ENCODE measurements at regions not wholly inside any gene's neighbourhood (a gene's known extent, or its start where the extent isn't known, plus 50 kb on each side); places are given as distances from the start of the nearest gene placed in this dataset.

DNA sequence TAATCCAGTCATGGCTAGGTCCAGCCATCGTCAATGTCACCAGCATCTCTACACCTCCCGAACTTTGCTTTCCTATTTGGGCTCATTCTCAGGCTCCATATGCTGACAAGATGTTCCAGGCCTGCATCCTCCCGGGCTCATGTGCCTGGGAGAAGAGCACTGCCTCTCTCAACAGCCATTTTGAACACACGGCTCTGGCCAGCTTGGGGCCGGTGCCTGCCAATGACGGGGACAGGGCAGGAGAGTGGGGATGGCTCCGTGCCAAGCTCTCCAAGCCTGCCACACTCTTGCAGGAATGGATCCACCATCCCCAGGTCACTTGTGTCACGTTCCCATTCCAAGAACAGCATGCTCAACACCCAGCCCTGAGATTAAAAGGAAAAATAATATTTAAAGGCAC, 61.4 kb upstream of the PAX7 start:
- Histone ChIP-seq H3K27me3 (ENCODE audit: control insufficient read depth, low read length) (peaks cover 3% of the 10 kb centered on the region; the same call in 1 of the 2 replicates), H3F3A (ENCODE audit: control insufficient read depth, insufficient read depth) (no peaks in the 10 kb centered on the region), H3K4me1 (ENCODE audit: control insufficient read depth, low read length) (peaks cover 19% of the 10 kb centered on the region), H4K20me1 (ENCODE audit: control insufficient read depth, insufficient read depth, low read depth, low read length) (peaks cover 8% of the 10 kb centered on the region; the same call in 1 of the 2 replicates), H3K4me3 (ENCODE audit: low read length) (no peak overlapping the region), H3K4me2 (ENCODE audit: low read length) (no peak overlapping the region), H3K27ac (ENCODE audit: low read depth, low read length) (no peak overlapping the region), H3K79me2 (ENCODE audit: control insufficient read depth, low read length) (no peaks in the 10 kb centered on the region), H3K36me3 (ENCODE audit: control insufficient read depth, low read length) (no peaks in the 10 kb centered on the region), H3K9me2 (replicated peaks; ENCODE audit: control insufficient read depth, low read length) (no peaks in the 10 kb centered on the region), H3K9me3 (ENCODE audit: control insufficient read depth, insufficient read depth, low read length) (no peaks in the 10 kb centered on the region)
- TF ChIP-seq EZH2phosphoT487 (IDR thresholded peaks at IDR 0.05; ENCODE audit: borderline replicate concordance, low read length) = no peak
- TF ChIP-seq, protein P1, sequence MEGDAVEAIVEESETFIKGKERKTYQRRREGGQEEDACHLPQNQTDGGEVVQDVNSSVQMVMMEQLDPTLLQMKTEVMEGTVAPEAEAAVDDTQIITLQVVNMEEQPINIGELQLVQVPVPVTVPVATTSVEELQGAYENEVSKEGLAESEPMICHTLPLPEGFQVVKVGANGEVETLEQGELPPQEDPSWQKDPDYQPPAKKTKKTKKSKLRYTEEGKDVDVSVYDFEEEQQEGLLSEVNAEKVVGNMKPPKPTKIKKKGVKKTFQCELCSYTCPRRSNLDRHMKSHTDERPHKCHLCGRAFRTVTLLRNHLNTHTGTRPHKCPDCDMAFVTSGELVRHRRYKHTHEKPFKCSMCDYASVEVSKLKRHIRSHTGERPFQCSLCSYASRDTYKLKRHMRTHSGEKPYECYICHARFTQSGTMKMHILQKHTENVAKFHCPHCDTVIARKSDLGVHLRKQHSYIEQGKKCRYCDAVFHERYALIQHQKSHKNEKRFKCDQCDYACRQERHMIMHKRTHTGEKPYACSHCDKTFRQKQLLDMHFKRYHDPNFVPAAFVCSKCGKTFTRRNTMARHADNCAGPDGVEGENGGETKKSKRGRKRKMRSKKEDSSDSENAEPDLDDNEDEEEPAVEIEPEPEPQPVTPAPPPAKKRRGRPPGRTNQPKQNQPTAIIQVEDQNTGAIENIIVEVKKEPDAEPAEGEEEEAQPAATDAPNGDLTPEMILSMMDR (IDR thresholded peaks at IDR 0.05; ENCODE audit: low read depth, low read length, poor library complexity, severe bottlenecking) = no peak

DNA sequence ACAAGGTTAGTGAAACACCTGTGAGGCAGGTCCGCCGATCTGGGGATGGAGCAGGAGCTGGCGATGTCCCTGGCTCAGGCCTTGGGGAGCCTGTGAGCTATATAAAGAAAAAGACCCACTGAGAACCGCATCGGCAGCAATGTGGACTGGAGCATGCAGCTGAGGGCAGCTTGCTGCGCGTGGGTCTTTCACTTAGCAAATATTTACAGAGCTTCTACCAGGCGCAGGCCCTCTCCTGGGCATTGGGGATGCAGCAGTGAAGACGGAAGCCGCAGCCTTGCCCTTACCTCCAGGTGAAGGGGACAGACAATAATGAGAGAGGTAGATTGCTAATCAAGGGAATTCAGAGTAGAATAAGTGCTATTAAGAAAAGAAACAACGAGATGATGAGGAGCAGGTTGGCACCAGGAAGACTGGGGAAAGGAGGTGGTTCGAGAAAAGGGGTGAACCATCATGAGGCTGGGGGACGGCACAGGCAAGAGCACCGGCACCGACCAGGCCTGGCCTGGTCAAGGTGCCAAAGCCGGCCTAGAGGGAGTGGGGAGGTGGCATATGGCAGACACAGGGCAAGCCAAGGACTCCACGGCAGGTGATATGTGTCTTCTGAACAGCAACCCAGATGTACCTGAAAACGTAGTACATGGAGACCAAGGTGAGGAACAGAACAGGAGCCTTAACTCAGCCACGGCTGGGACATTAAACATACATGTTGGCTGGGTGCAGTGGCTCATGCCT, 60.7 kb upstream of the PAX7 start:
- TF ChIP-seq EZH2phosphoT487 (IDR thresholded peaks at IDR 0.05; ENCODE audit: borderline replicate concordance, low read length) = no peak
- TF ChIP-seq, protein P1 (IDR thresholded peaks at IDR 0.05; ENCODE audit: low read depth, low read length, poor library complexity, severe bottlenecking) = no peak
- no peaks in the 10 kb centered on the region for H3K9me3 ChIP-seq (ENCODE audit: control insufficient read depth, insufficient read depth, low read length)

DNA sequence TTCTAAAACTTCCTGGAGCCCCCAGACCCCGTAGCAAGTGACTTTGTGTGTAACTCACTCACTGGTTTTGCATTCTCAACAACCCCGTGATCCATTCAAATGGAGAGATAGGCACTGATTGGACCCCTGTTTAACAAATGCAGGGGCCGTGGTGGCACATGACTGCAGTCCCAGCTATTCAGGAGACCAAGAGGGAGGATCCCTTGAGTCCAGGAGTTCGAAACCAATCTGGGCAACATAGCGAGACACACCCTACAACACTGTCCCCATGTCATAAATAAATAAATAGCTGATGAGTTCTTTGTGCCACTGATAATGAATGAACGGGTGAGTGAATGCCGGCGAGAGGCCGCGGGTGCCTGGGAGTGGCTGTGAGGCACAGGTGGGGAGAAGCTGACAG, 59.4 kb upstream of the PAX7 start:
- Histone ChIP-seq H3K79me2 (ENCODE audit: control insufficient read depth, low read length) (no peaks in the 10 kb centered on the region), H3K4me3 (ENCODE audit: low read length) (no peak overlapping the region), H3K4me1 (ENCODE audit: control insufficient read depth, low read length) (peaks cover 19% of the 10 kb centered on the region), H3K9me3 (ENCODE audit: control insufficient read depth, insufficient read depth, low read length) (no peaks in the 10 kb centered on the region), H3K27me3 (ENCODE audit: control insufficient read depth, low read length) (no peaks in the 10 kb centered on the region), H3F3A (ENCODE audit: control insufficient read depth, insufficient read depth) (no peaks in the 10 kb centered on the region), H3K27ac (ENCODE audit: low read depth, low read length) (no peak overlapping the region), H3K9me2 (replicated peaks; ENCODE audit: control insufficient read depth, low read length) (no peaks in the 10 kb centered on the region), H4K20me1 (ENCODE audit: control insufficient read depth, insufficient read depth, low read depth, low read length) (peaks cover 8% of the 10 kb centered on the region; the same call in 1 of the 2 replicates), H3K4me2 (ENCODE audit: low read length) (no peak overlapping the region), H3K36me3 (ENCODE audit: control insufficient read depth, low read length) (no peaks in the 10 kb centered on the region)
- TF ChIP-seq EZH2phosphoT487 (IDR thresholded peaks at IDR 0.05; ENCODE audit: borderline replicate concordance, low read length) = no peak
- TF ChIP-seq, protein P1 (IDR thresholded peaks at IDR 0.05; ENCODE audit: low read depth, low read length, poor library complexity, severe bottlenecking) = no peak

More for the DNA sequence above, 60.7 kb upstream of the PAX7 start:
- Histone ChIP-seq H3K36me3 (ENCODE audit: control insufficient read depth, low read length) (no peaks in the 10 kb centered on the region), H3F3A (ENCODE audit: control insufficient read depth, insufficient read depth) (no peaks in the 10 kb centered on the region), H3K79me2 (ENCODE audit: control insufficient read depth, low read length) (no peaks in the 10 kb centered on the region), H3K4me2 (ENCODE audit: low read length) (no peak overlapping the region), H3K27ac (ENCODE audit: low read depth, low read length) (no peak overlapping the region), H3K4me1 (ENCODE audit: control insufficient read depth, low read length) (peaks cover 19% of the 10 kb centered on the region), H3K27me3 (ENCODE audit: control insufficient read depth, low read length) (no peaks in the 10 kb centered on the region), H3K9me2 (replicated peaks; ENCODE audit: control insufficient read depth, low read length) (no peaks in the 10 kb centered on the region), H4K20me1 (ENCODE audit: control insufficient read depth, insufficient read depth, low read depth, low read length) (peaks cover 8% of the 10 kb centered on the region; the same call in 1 of the 2 replicates), H3K4me3 (ENCODE audit: low read length) (no peak overlapping the region)
